GM21515 (cell line): ENCODE measurements at regions not wholly inside any gene's neighbourhood (a gene's known extent, or its start where the extent isn't known, plus 50 kb on each side); places are given as distances from the start of the nearest gene placed in this dataset.

Experiments used
- ATAC-seq: cut with Tn5 transposase; IDR thresholded peaks from one replicate; pipeline ENCODE4 v1.9.1; 2021; ENCODE audit not compliant: unreplicated experiment

- ATAC-seq, result no peak
Observed at GRCh38 chr20:59431014-59431413, 130.6 kb downstream of the EDN3 start.

GRCh38 chr20:59434960-59435359, 134.5 kb downstream of the EDN3 start:
- ATAC-seq, result no peak

GRCh38 chr20:59435518-59435917, 135.1 kb downstream of the EDN3 start:
- no peak for ATAC-seq

- no peak for ATAC-seq
Observed at GRCh38 chr20:59437601-59438031, 137.2 kb downstream of the EDN3 start.

DNA sequence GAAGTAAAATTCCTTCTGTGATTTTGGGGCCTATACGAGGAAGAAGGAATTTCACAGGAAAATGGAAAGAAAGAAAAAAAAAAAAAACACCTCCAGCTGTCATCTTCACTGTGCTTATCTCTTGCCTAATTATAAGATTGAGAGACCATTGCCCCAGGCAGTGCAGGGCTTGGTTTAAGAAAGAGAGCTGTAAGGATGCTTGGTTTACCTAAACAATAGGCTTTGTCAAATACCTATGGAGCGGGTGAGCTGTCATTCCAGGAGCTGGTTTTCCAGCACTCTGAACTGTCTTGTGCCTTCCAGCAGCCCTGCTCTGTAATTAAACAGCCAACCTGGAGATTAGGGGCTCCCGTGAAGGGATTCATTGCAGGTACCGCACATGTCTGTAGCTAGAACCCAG, 137.8 kb downstream of the EDN3 start:
- ATAC-seq, result no peak

GRCh38 chr20:59439243-59439642, 138.8 kb downstream of the EDN3 start:
- ATAC-seq, result no peak

DNA sequence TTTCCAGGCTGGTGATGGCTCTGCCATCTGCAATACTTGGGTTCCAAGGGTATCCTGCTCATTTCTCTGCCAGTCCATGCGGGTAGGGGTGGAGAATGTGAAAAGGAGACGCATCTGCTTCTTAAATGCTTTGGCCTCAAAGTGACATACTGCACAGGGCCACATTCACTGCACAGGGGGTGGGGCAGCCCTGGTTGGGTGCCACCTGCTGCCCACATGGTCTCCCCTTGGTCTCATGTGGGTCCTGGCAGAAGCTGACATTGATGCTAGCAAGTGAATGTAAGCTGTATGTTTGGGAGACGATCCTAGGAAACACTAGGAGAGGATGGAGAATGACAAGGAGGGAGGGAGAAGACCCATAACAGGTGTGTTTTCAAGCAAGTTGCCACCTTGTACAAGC, 140.9 kb downstream of the EDN3 start:
- no peak for ATAC-seq

DNA sequence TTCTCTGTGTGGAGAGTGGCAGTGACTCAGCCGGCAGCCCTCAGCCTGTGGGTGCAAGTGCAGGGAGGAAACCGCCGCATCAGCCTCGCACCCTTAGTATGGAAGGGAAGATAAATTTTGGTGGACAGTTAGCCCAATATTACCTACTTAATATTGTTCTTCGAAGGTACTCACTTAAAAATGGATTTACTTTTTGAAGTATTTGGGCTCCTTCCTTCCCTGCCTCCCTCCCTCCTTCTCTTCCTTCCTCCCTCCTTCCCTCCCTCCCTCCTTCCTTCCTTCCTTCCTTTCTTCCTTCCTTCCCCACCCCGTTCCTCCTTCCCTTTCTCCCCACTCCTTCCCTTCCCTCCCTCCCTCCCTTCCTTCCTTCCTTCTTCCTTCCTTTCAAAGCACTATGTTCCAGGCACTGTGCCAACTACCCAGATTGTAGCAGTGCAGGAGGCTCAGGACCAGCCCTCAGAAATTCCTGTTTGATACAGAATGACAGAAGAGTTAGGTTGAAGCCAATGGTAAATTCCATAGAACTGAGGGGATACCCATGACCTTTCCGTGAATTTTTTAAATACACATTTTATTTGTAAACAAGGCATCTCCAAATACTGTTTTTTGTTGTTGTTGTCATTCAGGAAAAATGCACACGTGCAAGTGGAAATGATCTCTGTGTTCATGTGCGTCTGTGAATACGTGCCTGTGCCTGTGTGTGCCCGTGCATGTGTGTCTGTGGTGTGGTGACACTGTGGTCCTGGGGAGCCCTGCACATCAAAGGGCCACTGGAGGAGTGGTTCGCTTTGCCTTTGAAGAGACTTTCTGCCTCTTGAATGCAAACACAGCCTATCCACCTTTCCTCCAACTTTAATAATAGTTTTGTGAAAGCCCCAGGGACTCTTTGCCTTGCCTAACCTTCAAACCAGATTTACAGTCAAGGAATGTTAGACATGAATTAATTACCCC, 141.7 kb downstream of the EDN3 start:
- no peak for ATAC-seq

- no peak for ATAC-seq
Observed at GRCh38 chr20:59443550-59443949, 143.1 kb downstream of the EDN3 start.

- ATAC-seq, result no peak
Observed at GRCh38 chr20:59446376-59446775, 146.0 kb downstream of the EDN3 start.

DNA sequence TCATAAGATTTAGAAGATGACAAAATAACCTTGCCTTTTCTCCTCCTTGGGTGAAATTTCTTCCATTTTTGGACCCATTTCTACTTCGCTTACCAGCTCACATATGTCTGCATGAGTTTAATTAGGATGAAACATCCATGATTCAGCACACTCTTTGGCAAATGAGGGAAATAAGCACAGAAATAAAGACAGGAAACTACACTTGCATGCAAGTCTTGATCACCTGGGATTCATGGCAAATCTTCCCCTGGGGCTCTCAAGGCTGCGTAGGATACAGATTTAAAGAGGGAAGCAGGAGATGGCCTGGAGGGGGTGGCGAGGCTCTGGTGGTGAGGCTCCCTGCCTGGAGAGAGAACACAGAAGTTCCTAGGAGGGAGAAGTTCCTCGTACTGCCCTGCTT, 147.8 kb downstream of the EDN3 start:
- no peak for ATAC-seq

DNA sequence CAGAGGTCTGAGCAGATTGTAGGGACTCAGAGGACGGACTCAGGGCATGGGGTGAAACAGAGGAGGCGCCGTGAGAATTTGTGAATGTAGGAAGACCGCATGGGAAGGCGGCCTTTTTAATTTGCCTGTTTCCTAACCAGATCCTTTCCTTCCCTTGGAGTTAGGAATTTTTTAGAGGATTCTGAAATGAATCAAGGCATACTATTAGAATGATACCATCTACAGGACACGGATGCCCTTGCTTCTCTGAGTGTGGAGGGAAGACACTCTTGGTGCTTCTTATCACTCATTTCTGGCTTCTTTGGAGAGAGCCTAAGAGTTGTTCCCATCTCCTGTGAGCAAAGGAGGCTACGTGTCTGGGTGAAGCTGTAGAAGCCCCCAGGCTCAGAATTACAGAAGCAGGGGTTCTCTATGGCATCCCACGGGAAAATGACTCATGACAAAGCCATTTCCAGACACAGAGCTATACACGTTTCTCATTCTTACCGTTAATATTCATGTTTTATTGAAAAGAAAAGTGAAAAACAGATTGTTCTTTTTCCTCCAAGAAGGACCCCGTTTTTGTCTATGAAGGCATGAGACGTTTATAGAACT, 148.5 kb downstream of the EDN3 start:
- no peak for ATAC-seq

DNA sequence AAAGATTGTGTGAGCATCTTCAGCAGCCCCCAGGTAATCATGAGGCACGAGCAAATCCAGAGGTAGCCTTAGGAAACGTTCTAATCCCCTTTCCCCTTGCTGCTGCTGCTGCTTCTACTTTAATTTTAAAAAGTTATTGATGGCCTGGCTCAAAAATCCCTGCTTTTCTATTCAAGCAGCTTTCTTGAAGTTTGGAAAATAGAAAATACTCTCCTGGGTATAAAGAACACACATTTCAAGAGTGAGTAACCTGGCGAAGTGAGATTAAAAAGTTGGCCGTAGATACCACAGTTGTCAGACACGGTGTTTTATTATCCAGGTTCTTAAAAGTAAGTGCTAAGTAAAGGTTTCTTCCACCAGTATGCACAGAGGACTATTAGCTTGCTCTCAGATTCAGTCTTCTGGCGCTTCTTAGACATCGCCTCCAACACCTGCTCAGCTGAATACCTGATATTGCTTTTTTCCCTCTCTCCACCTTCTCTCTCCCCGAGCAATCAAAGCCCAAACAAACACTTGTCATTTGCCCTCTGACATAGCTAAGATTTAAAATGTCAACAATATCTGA, 150.7 kb downstream of the EDN3 start:
- ATAC-seq, result no peak

DNA sequence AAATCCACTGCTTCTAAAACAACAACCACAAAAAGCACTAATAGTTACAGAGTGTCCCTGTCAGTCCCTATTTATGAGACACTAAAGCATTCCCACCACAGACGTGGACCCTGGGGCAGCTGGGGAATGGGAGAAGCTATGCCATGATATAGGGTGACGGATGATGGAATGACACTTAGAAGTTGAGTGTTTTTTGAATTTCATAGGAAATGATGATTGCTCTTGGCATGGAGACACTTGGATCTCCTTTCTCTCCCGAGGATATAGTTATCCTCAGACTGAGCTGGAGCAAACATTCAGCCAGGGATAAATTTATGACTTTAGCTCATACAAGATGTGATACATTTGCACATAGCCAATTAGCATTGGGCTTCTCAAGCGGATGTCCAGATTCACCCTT, 151.2 kb downstream of the EDN3 start:
- no peak for ATAC-seq

GRCh38 chr20:59452856-59453255, 151.5 kb upstream of the PHACTR3 start:
- no peak for ATAC-seq

DNA sequence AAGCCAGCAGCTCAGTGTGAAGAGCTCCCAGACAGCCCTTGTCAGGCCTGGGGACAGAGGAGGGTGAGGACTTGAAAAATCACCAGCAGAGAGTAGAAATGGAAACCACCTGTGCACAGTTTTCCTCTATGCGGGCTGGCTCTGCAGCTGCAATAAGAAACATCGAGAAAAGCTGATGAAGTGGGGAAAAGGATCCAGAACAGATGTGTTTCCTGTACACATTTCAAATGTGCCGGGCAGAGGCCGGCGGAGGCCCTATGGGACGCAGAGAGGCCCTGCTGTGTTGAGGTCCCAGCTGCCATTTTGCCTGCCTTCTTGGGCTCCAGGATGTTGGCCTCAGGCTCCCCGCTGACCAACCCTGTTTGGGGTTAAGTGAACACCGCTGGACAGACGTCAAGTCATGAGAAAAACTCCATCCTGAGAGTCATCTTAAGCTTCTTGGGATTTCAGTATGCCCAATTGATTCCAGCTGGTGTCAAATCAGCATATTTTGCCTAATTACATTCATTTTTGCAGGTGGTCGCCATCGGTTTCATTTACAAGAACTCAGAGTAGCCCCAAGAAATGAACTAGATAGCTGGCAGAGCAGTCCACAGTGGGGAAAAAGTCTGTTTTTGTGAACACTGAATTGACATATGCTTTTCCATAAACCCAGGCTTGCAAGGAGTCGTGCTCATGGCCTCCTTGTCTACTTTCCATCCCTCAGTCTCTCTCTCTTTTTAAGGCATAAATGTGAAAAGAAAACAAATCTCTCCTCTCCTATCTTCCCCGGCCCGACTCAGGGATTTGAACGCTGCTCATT, 150.4 kb upstream of the PHACTR3 start:
- ATAC-seq, result no peak

DNA sequence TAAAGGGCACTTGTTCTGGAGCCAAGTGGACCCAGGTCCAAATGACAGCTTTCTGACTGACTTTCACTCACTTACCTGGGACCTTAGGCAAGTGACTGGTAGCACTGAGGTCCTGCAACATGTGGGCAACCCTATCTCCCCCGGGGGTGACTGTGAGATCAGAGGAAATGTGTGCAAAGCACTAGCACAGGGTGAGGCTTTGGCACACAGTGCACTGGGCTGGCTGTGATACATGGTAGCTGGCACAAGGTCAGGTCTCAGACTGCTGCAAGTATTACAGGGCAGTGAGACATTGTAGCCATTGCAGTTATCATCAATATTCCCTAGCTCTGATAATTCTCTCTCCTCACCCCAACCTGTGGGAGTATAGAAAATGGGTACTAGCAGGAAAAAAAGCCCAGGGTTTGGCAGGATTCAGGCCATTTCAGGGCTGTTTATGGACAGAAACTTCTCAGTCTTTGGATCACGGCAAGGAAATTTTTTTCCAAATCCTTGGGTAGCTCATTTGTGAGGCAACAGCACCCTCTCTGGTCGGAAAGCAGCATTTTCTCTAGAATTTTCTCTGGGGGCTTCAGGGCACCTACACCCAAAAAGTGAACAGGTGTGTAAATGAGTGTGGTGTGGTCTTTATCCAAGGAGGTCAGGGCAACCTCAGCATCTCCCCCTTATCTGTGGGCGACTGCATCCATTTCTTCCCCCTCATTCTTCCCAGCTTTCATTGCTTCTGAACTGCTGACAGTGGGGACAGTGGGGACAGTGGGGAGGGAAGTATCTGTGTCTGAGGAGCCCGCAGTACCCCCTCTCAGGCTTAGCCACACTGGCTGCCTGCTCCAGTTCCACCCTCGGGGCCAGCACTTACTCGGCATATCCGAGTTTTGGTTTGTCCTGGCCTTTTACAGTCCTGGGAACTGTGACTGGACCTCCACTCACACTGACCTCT, 148.7 kb upstream of the PHACTR3 start:
- ATAC-seq, result no peak

- no peak for ATAC-seq
Observed at GRCh38 chr20:59456342-59457279, 147.7 kb upstream of the PHACTR3 start.

DNA sequence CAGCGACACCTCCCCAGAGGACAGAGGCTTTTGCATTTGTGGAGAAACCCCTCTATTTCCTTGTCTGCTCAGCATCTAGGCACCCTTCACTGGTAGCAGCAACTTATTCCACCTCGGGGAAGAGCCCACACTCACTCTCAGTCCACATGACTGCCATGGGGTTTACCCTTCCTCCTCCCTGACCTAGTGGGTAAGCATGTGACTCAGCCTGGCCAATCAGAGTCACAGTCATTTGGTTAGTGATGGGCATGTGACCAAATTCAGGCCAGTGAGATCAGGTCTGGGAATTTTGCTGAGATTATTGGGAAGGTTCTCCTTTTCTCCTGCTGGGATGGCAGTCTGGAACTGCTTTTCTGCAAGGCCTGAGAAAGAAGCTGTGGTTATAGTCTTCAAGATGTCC, 145.7 kb upstream of the PHACTR3 start:
- ATAC-seq, result no peak
